ENCODE measurements at regions not wholly inside any gene's neighbourhood (a gene's known extent, or its start where the extent isn't known, plus 50 kb on each side); places are given as distances from the start of the nearest gene placed in this dataset.

GRCh38 chr10:57807906-57808305 lies 459.8 kb downstream of the IPMK start:
- DNase-seq (ENCODE audit: low spot score), result no peak
- Histone ChIP-seq H3K79me2 (ENCODE audit: insufficient read depth, low read depth, low read length) (no peaks in the 10 kb centered on the region), H4K20me1 (ENCODE audit: insufficient read depth, low read length) (no peaks in the 10 kb centered on the region), H3K9me3 (ENCODE audit: low read length) (no peaks in the 10 kb centered on the region), H3K27ac (ENCODE audit: low read depth, low read length, poor library complexity, severe bottlenecking) (no peak overlapping the region), H3K4me1 (ENCODE audit: insufficient read depth, low read length, poor library complexity, severe bottlenecking) (no peaks in the 10 kb centered on the region), H3K4me3 (ENCODE audit: low read depth, low read length, poor library complexity, severe bottlenecking) (no peak overlapping the region), H2AFZ (ENCODE audit: low read length) (no peak overlapping the region), H3K4me2 (ENCODE audit: low read length) (no peak overlapping the region), H3K36me3 (ENCODE audit: insufficient read depth, low read length) (no peaks in the 10 kb centered on the region), H3K9me2 (ENCODE audit: insufficient read depth, low read length) (no peaks in the 10 kb centered on the region)
- no peak for TF ChIP-seq CTCF (conservative IDR thresholded peaks at IDR 0.05; ENCODE audit: low read length)
- no peak for TF ChIP-seq EZH2phosphoT487 (IDR thresholded peaks at IDR 0.05; ENCODE audit: borderline replicate concordance, low read depth, low read length)
- CTCF ChIA-PET (ENCODE audit: unreplicated experiment), result no interaction called here
- BruUV-seq (replicated peaks), result no TSS peak
- intact Hi-C loops (cut with micrococcal nuclease; ENCODE audit: unreplicated experiment), result no loop called here
- POLR2A ChIA-PET, result no interaction called here

GRCh38 chr10:57806675-57807074 lies 461.0 kb downstream of the IPMK start:
- no peaks in the 10 kb centered on the region for H3K9me2 ChIP-seq (ENCODE audit: insufficient read depth, low read length)
- H3K79me2 ChIP-seq (ENCODE audit: insufficient read depth, low read depth, low read length), result no peaks in the 10 kb centered on the region
- H3K36me3 ChIP-seq (ENCODE audit: insufficient read depth, low read length), result no peaks in the 10 kb centered on the region
- TF ChIP-seq CTCF (conservative IDR thresholded peaks at IDR 0.05; ENCODE audit: low read length) (no peak), EZH2phosphoT487 (IDR thresholded peaks at IDR 0.05; ENCODE audit: borderline replicate concordance, low read depth, low read length) (no peak)
- intact Hi-C loops (cut with micrococcal nuclease; ENCODE audit: unreplicated experiment), result no loop called here
- ChIA-PET POLR2A (no interaction called here), CTCF (ENCODE audit: unreplicated experiment) (no interaction called here)
- no peaks in the 10 kb centered on the region for H4K20me1 ChIP-seq (ENCODE audit: insufficient read depth, low read length)
- no peak overlapping the region for H2AFZ ChIP-seq (ENCODE audit: low read length)
- no TSS peak for BruUV-seq (replicated peaks)
- DNase-seq (ENCODE audit: low spot score), result no peak
- no peak overlapping the region for H3K4me2 ChIP-seq (ENCODE audit: low read length)
- no peaks in the 10 kb centered on the region for H3K4me1 ChIP-seq (ENCODE audit: insufficient read depth, low read length, poor library complexity, severe bottlenecking)
- no peak overlapping the region for H3K27ac ChIP-seq (ENCODE audit: low read depth, low read length, poor library complexity, severe bottlenecking)
- H3K9me3 ChIP-seq (ENCODE audit: low read length), result no peaks in the 10 kb centered on the region
- no peak overlapping the region for H3K4me3 ChIP-seq (ENCODE audit: low read depth, low read length, poor library complexity, severe bottlenecking)

- H3K9me2 ChIP-seq (ENCODE audit: insufficient read depth, low read length), result no peaks in the 10 kb centered on the region
- no peaks in the 10 kb centered on the region for H3K79me2 ChIP-seq (ENCODE audit: insufficient read depth, low read depth, low read length)
- intact Hi-C loops (cut with micrococcal nuclease; ENCODE audit: unreplicated experiment), result no loop called here
- no peaks in the 10 kb centered on the region for H3K9me3 ChIP-seq (ENCODE audit: low read length)
- no peak for DNase-seq (ENCODE audit: low spot score)
- BruUV-seq (replicated peaks), result no TSS peak
- H3K4me2 ChIP-seq (ENCODE audit: low read length), result no peak overlapping the region
- H3K36me3 ChIP-seq (ENCODE audit: insufficient read depth, low read length), result no peaks in the 10 kb centered on the region
- no peak overlapping the region for H3K4me3 ChIP-seq (ENCODE audit: low read depth, low read length, poor library complexity, severe bottlenecking)
- no peak overlapping the region for H2AFZ ChIP-seq (ENCODE audit: low read length)
- ChIA-PET POLR2A (no interaction called here), CTCF (ENCODE audit: unreplicated experiment) (no interaction called here)
- H3K4me1 ChIP-seq (ENCODE audit: insufficient read depth, low read length, poor library complexity, severe bottlenecking), result no peaks in the 10 kb centered on the region
- H4K20me1 ChIP-seq (ENCODE audit: insufficient read depth, low read length), result no peaks in the 10 kb centered on the region
- TF ChIP-seq CTCF (conservative IDR thresholded peaks at IDR 0.05; ENCODE audit: low read length), result no peak
- TF ChIP-seq EZH2phosphoT487 (IDR thresholded peaks at IDR 0.05; ENCODE audit: borderline replicate concordance, low read depth, low read length), result no peak
- H3K27ac ChIP-seq (ENCODE audit: low read depth, low read length, poor library complexity, severe bottlenecking), result no peak overlapping the region
These were observed 468.1 kb downstream of the IPMK start for GRCh38 chr10:57799625-57800024.
